ENCODE measurements at regions not wholly inside any gene's neighbourhood (a gene's known extent, or its start where the extent isn't known, plus 50 kb on each side); places are given as distances from the start of the nearest gene placed in this dataset.

- Histone ChIP-seq H3K9me3 (ENCODE audit: low read depth) (no peaks in the 10 kb centered on the region), H2AFZ (replicated peaks) (peak overlapping the region; percentile 73), H3K27ac (no peak overlapping the region), H3K27me3 (no peaks in the 10 kb centered on the region), H4K20me1 (ENCODE audit: low read depth) (no peaks in the 10 kb centered on the region), H3K9ac (no peak overlapping the region), H3K4me2 (no peak overlapping the region), H3K4me3 (no peak overlapping the region), H3F3A (ENCODE audit: low read depth) (no peaks in the 10 kb centered on the region), H3K79me2 (ENCODE audit: low read depth) (no peaks in the 10 kb centered on the region), H3K4me1 (peaks cover 17% of the 10 kb centered on the region), H3K36me3 (no peaks in the 10 kb centered on the region)
- no peak for TF ChIP-seq EZH2 (IDR thresholded peaks at IDR 0.05)
- no peak for TF ChIP-seq EZH2phosphoT487 (IDR thresholded peaks at IDR 0.05)
- TF ChIP-seq CTCF (IDR thresholded peaks at IDR 0.05): no peak
- no peak for DNase-seq (ENCODE audit: low spot score)
- no peak overlapping the region for H3K4me3 Mint-ChIP-seq
- H3K27ac Mint-ChIP-seq: peak overlapping the region; percentile 67
- no peaks in the 10 kb centered on the region for H3K9me3 Mint-ChIP-seq
- H3K36me3 Mint-ChIP-seq: no peaks in the 10 kb centered on the region
- peaks cover 2% of the 10 kb centered on the region for H3K27me3 Mint-ChIP-seq (ENCODE audit: insufficient read depth, low read depth)
- peaks cover 43% of the 10 kb centered on the region for H3K4me1 Mint-ChIP-seq
Measured at GRCh38 chr10:29064680-29065079, 224.2 kb upstream of the LYZL1 start.

- Histone ChIP-seq H3K4me3 (no peak overlapping the region), H3K36me3 (no peaks in the 10 kb centered on the region), H3K9ac (no peak overlapping the region), H3K4me2 (no peak overlapping the region), H4K20me1 (ENCODE audit: low read depth) (no peaks in the 10 kb centered on the region), H2AFZ (replicated peaks) (no peak overlapping the region), H3K4me1 (peaks cover 17% of the 10 kb centered on the region), H3F3A (ENCODE audit: low read depth) (no peaks in the 10 kb centered on the region), H3K79me2 (ENCODE audit: low read depth) (no peaks in the 10 kb centered on the region), H3K27ac (no peak overlapping the region), H3K9me3 (ENCODE audit: low read depth) (no peaks in the 10 kb centered on the region), H3K27me3 (no peaks in the 10 kb centered on the region)
- peaks cover 51% of the 10 kb centered on the region for H3K4me1 Mint-ChIP-seq
- TF ChIP-seq EZH2 (IDR thresholded peaks at IDR 0.05) (no peak), CTCF (IDR thresholded peaks at IDR 0.05) (no peak), EZH2phosphoT487 (IDR thresholded peaks at IDR 0.05) (no peak)
- H3K27me3 Mint-ChIP-seq (ENCODE audit: insufficient read depth, low read depth): peaks cover 2% of the 10 kb centered on the region
- H3K4me3 Mint-ChIP-seq: no peak overlapping the region
- DNase-seq (ENCODE audit: low spot score): no peak
- H3K36me3 Mint-ChIP-seq: no peaks in the 10 kb centered on the region
- H3K9me3 Mint-ChIP-seq: no peaks in the 10 kb centered on the region
- no peak overlapping the region for H3K27ac Mint-ChIP-seq
Measured at GRCh38 chr10:29067161-29067560, 221.7 kb upstream of the LYZL1 start.

- DNase-seq (ENCODE audit: low spot score): no peak
- Histone ChIP-seq H3K4me1 (peaks cover 17% of the 10 kb centered on the region), H3K27me3 (no peaks in the 10 kb centered on the region), H3F3A (ENCODE audit: low read depth) (no peaks in the 10 kb centered on the region), H3K79me2 (ENCODE audit: low read depth) (no peaks in the 10 kb centered on the region), H4K20me1 (ENCODE audit: low read depth) (no peaks in the 10 kb centered on the region), H3K4me3 (no peak overlapping the region), H3K36me3 (no peaks in the 10 kb centered on the region), H3K9ac (no peak overlapping the region), H2AFZ (replicated peaks) (no peak overlapping the region), H3K27ac (no peak overlapping the region), H3K9me3 (ENCODE audit: low read depth) (no peaks in the 10 kb centered on the region), H3K4me2 (no peak overlapping the region)
- H3K36me3 Mint-ChIP-seq: no peaks in the 10 kb centered on the region
- peaks cover 51% of the 10 kb centered on the region for H3K4me1 Mint-ChIP-seq
- H3K4me3 Mint-ChIP-seq: no peak overlapping the region
- no peaks in the 10 kb centered on the region for H3K9me3 Mint-ChIP-seq
- no peak overlapping the region for H3K27ac Mint-ChIP-seq
- H3K27me3 Mint-ChIP-seq (ENCODE audit: insufficient read depth, low read depth): peaks cover 2% of the 10 kb centered on the region
- no peak for TF ChIP-seq EZH2phosphoT487 (IDR thresholded peaks at IDR 0.05)
- TF ChIP-seq CTCF (IDR thresholded peaks at IDR 0.05): no peak
- TF ChIP-seq EZH2 (IDR thresholded peaks at IDR 0.05): no peak
Measured at GRCh38 chr10:29067628-29068027, 221.2 kb upstream of the LYZL1 start.

Data from neural progenitor cell (in vitro differentiated cells).